Activated CD8-positive, alpha-beta T cell treated with anti-CD3 and anti-CD28 coated beads for 36 hours (primary cell): ENCODE measurements at regions not wholly inside any gene's neighbourhood (a gene's known extent, or its start where the extent isn't known, plus 50 kb on each side); places are given as distances from the start of the nearest gene placed in this dataset.

Experiments used
- ATAC-seq: fragments of 200-7000 bp; cut with Tn5 transposase; one replicate; pipeline ENCODE4 v1.10.0; 2021; ENCODE audit warnings: mild to moderate bottlenecking, moderate library complexity
- CTCF ChIA-PET: fragments of 350-600 bp; sonication (Branson Sonifier 250); formaldehyde crosslinking; loops from one replicate; lab custom pipeline; 2021; ENCODE audit warnings: antibody characterized with exemption; lab: Charles Lee
- POLR2A ChIA-PET: fragments of 350-600 bp; sonication (Branson Sonifier 250); formaldehyde crosslinking; loops from one replicate; lab custom pipeline; 2021; ENCODE audit warnings: antibody characterized with exemption; lab: Charles Lee
- DNase-seq: peaks from one replicate; pipeline ENCODE4 v3.0.0-alpha.2; 2020
- H3K27ac Mint-ChIP-seq: one replicate; pipeline ENCODE4 v1.8.0; 2021; ENCODE audit warnings: mild to moderate bottlenecking, mixed read lengths
- H3K27me3 Mint-ChIP-seq: one replicate; pipeline ENCODE4 v1.8.0; 2021; ENCODE audit warnings: mixed read lengths
- H3K36me3 Mint-ChIP-seq: one replicate; pipeline ENCODE4 v1.8.0; 2021; ENCODE audit warnings: low read depth, mixed read lengths
- H3K4me1 Mint-ChIP-seq: one replicate; pipeline ENCODE4 v1.8.0; 2021; ENCODE audit warnings: low read depth, mixed read lengths
- H3K4me3 Mint-ChIP-seq: one replicate; pipeline ENCODE4 v1.8.0; 2021; ENCODE audit warnings: mild to moderate bottlenecking, moderate library complexity, mixed read lengths
- H3K9me3 Mint-ChIP-seq: one replicate; pipeline ENCODE4 v1.8.0; 2021; ENCODE audit warnings: mixed read lengths
- intact Hi-C: fragments of 100-400 bp; cut with micrococcal nuclease; formaldehyde crosslinking; loops from one replicate; pipeline ENCODE4 v1.10.0; 2022
- TF ChIP-seq, protein P1 (sequence below): fragments of 200-600 bp; IDR thresholded peaks from one replicate; pipeline ENCODE4 v1.8.0; 2022; ENCODE audit warnings: antibody characterized with exemption, mild to moderate bottlenecking

DNA sequence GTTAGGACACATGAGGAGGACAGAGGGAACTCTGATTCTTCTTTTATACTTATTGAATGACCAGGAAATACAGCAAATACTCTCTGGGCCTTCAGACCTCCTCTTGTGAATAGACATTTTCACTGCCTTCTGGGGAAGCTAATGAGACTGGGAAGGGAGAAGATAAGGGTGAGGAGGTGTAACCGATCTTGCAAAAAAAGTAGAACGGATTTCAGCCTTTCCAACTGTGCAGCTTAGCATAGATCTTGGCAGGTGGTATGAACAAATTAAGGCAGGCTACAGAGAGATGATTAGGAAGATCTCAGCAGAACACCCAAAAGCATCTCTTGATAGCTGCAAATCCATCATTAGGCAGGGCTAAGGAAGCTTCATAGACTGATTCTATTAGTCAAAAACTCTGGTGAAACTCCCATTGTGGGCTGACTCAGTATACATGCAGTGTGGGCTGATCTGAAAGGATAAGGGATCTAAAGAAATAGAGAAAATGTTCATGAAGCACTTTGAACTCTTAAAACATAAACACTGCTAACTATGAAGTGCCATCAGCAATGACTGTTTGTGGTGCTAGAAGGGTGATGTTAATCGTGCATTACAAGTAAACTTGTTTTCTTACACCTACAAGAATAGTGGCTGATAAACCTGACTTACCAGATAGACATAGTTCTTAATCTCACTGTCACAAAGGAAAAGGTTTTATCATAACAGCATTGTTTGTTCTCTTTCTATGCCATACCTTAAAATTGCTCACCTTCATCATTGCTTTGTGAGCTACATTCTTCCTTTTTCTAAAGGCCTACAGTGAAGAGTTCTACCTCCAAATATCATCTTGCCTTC, 85.5 kb upstream of the PALMD start:
- ATAC-seq, result no peak
- peaks cover 2% of the 10 kb centered on the region for H3K9me3 Mint-ChIP-seq
- no peak overlapping the region for H3K27ac Mint-ChIP-seq
- CTCF ChIA-PET, result no interaction called here
- intact Hi-C loops, result no loop called here
- no peaks in the 10 kb centered on the region for H3K4me1 Mint-ChIP-seq
- POLR2A ChIA-PET, result no interaction called here
- H3K36me3 Mint-ChIP-seq, result no peaks in the 10 kb centered on the region
- DNase-seq, result no peak
- peaks cover 2% of the 10 kb centered on the region for H3K27me3 Mint-ChIP-seq
- no peak overlapping the region for H3K4me3 Mint-ChIP-seq
- TF ChIP-seq, protein P1, sequence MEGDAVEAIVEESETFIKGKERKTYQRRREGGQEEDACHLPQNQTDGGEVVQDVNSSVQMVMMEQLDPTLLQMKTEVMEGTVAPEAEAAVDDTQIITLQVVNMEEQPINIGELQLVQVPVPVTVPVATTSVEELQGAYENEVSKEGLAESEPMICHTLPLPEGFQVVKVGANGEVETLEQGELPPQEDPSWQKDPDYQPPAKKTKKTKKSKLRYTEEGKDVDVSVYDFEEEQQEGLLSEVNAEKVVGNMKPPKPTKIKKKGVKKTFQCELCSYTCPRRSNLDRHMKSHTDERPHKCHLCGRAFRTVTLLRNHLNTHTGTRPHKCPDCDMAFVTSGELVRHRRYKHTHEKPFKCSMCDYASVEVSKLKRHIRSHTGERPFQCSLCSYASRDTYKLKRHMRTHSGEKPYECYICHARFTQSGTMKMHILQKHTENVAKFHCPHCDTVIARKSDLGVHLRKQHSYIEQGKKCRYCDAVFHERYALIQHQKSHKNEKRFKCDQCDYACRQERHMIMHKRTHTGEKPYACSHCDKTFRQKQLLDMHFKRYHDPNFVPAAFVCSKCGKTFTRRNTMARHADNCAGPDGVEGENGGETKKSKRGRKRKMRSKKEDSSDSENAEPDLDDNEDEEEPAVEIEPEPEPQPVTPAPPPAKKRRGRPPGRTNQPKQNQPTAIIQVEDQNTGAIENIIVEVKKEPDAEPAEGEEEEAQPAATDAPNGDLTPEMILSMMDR, result no peak

DNA sequence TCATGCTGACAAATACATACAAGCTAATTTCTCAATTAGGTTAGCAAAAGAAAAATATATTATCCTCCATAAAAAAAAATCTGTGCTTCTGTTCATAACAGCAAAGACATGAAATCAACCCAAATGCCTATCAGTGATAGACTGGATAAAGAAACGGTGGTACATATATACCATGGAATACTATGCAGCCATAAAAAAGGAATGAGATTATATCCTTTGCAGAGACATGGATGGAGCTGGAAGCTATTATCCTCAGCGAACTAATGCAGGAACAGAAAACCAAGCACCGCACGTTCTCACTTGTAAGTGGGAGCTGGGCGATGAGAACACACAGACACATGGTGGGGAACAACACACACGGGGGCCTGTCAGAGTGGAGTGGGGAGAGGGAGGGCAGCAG, 84.0 kb upstream of the PALMD start:
- intact Hi-C loops, result no loop called here
- peaks cover 2% of the 10 kb centered on the region for H3K9me3 Mint-ChIP-seq
- H3K27me3 Mint-ChIP-seq, result peaks cover 3% of the 10 kb centered on the region
- DNase-seq (no peak), ATAC-seq (no peak)
- no peak overlapping the region for H3K4me3 Mint-ChIP-seq
- H3K36me3 Mint-ChIP-seq, result no peaks in the 10 kb centered on the region
- H3K27ac Mint-ChIP-seq, result no peak overlapping the region
- ChIA-PET POLR2A (no interaction called here), CTCF (no interaction called here)
- TF ChIP-seq, protein P1, result no peak
- no peaks in the 10 kb centered on the region for H3K4me1 Mint-ChIP-seq

DNA sequence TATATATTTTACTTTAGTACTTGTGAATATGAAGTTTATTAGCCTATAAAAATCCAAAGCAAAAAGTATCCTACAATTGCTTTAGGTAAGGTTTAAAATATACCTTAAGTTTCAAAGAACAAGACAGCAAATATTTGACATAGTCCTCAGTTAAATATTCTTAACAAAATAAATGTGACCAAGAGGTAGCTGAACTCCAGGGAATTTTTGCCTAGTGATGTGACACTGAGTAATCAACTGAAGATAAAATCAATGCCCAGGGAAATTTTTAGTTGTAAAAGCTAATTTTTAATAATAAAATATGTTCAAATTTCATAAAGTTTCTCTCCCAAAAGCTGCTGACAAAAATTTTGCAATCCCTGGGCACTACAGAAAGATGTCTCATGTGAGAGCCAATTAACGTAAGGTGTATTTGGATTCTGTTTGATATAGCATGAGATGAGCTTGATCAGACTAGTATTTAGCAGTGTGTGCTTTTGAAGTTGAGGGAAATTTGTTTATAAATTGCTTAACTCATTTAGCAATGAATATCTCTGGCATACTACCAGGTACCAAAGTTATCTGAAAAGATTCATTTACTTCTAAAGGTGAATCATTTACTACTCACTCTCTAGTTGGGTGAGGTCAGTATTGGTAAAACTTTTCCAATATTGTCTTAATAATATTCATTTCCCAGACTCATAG, 80.2 kb upstream of the PALMD start:
- DNase-seq, result no peak
- Mint-ChIP-seq H3K4me1 (no peaks in the 10 kb centered on the region), H3K4me3 (no peak overlapping the region), H3K36me3 (no peaks in the 10 kb centered on the region), H3K27me3 (peaks cover 3% of the 10 kb centered on the region), H3K27ac (no peak overlapping the region), H3K9me3 (peaks cover 2% of the 10 kb centered on the region)
- ChIA-PET POLR2A (no interaction called here), CTCF (no interaction called here)
- intact Hi-C loops, result no loop called here
- TF ChIP-seq, protein P1, result no peak
- ATAC-seq, result no peak

DNA sequence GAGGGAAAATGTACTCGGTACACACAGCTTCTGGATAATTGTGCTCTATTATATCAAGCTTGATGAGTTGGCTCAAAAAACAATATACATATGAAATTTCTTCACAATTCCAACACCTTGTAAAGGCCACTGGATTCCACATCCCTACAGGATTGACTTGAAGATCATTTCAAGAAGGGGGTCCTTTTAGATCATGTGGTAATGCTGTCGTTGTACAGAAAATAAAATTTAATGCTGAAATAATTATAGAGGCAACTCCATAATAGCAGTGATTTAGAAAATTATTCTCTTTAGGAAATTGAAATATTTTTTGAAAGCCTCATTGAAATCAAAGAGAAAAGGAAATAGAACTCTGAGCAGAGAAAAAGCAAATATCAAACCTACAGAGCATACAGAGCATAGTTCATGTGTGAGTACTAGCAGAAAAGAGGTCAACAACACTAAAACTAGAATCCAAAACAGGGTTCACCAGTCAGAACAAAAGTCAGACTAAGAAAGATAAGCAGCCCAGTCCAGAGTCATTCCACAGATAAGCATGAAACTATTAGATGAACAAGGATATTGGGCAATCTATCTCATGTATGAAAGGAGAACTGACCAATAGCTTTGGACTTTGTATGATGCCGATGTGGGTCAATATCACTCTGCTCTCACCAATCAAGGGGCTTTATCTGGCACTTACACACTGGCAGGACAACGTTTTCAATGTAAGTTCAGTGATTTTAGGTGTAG, 79.5 kb upstream of the PALMD start:
- POLR2A ChIA-PET, result no interaction called here
- Mint-ChIP-seq H3K36me3 (no peaks in the 10 kb centered on the region), H3K9me3 (peaks cover 2% of the 10 kb centered on the region), H3K27me3 (peaks cover 3% of the 10 kb centered on the region), H3K27ac (no peak overlapping the region), H3K4me1 (no peaks in the 10 kb centered on the region), H3K4me3 (no peak overlapping the region)
- TF ChIP-seq, protein P1, result no peak
- DNase-seq (no peak), ATAC-seq (no peak)
- intact Hi-C loops, result no loop called here
- CTCF ChIA-PET, result no interaction called here
